Kidney glomerular epithelial cell (primary cell): ENCODE measurements at regions not wholly inside any gene's neighbourhood (a gene's known extent, or its start where the extent isn't known, plus 50 kb on each side); places are given as distances from the start of the nearest gene placed in this dataset.

Experiments used
- DNase-seq: peaks from one replicate; lab custom pipeline; 2025; lab: John Stamatoyannopoulos, UW

- DNase-seq: no peak
These were observed 51.6 kb upstream of the PRDM8 start for GRCh38 chr4:80145739-80146138.

- no peak for DNase-seq
These were observed 52.4 kb upstream of the PRDM8 start for GRCh38 chr4:80144676-80145470.

- no peak for DNase-seq
These were observed 54.0 kb upstream of the PRDM8 start for GRCh38 chr4:80143307-80143679.

DNA sequence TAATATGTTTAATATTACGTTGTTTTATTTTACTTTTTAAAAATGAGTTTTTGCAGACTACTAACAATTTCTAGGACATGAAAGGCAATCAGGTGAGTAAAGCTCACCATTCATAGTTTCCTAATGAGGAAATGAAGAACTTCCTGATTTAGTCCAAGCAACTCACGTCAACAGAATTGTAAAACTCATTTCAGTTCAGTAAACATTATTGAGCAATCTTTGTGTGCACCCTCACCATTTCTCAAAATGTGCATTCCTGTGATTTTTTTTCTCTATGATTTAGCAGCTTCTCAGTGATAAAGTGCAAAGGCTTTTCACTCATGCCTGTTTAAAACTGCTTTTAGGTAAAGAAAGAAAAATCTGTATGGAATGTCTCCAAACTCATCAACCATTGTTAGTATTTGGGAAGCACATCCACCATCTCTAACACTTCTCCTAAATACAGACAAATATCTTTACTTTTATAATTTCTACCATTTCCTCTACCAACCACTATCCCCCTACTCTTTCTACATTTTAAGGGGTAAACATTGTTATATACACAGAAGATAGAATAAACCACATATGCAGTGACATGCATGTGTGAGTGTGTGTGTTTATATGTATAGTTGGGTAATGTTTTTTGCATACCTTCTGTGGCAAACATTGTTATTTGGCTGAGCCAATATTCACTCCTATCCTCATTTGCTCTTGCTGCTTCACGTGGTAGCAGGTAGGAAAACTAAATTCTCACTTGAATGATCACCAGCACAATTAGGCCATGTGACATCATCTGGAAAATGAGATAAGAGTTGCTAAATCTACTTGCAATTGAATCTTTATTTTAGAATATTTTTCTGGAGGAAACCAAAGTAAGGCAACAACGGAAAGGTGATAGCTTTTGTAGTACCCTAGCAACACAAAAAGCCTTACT is 54.7 kb upstream of the PRDM8 start:
- DNase-seq: no peak

- DNase-seq: no peak
These were observed 55.8 kb upstream of the PRDM8 start for GRCh38 chr4:80141543-80141942.

- no peak for DNase-seq
These were observed 57.1 kb upstream of the PRDM8 start for GRCh38 chr4:80140194-80140593.

DNA sequence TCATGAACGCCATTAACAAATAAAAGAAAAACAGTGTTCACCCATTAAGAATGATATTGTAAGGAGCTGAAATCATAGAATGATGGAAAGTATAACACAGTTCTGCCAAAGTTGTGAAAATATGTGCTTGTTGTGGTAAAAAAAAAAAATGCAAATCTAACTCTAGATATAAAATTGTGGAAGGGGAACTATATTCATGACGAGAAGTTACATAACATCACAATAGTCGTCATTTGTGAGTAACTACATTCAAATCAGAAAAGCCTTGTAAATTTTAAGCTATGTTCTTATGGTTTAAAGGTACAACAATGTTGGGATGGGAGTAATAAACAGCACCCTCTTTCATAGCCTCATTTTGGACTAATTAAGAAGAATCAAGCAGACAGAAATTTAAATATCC is 57.6 kb upstream of the PRDM8 start:
- no peak for DNase-seq

DNA sequence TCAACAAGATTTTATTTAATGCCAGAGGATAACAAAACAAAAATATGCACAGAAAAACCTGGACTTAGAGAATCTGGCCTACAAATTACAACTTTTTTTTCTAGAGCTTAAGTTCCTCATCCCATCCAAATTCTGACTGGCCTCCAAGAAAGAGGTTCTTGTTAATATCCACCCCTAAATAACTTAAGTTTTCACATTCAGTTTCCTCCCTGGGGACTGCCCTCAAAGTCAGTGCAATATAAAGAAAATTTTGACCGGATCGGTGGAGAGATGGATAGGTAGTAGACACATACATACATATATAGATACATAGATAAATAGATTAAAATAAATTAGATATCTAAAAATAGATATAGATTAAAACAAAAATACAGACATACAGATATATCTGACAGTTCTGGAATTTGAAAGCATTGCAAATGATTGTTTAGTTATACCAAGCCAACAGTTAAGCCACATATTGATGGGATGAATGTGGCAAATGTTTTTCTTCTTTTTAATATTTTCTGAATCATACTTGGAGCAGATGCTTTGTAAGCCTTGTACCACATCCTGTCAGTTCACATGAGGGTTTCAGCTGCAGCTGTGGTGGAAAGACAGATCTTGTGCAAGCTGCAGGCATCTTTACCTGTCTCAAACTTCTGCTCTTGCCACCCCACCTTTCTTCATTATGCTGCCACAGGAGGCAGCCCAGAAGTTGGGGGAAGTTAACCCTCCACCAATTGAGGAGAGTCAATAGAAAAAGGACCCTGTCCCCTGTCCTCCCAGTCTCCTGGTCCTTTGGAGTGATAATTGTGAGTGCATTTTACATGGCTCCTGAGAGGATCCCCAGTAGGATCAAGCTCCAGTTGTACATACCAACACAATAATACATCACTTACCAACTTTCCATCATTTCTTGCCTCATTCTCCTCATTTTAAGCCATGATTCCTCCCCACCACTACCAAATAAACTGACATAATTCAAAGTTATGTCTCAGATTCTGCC is 58.5 kb upstream of the PRDM8 start:
- no peak for DNase-seq

- DNase-seq: no peak
These were observed 59.7 kb upstream of the PRDM8 start for GRCh38 chr4:80137631-80138030.

DNA sequence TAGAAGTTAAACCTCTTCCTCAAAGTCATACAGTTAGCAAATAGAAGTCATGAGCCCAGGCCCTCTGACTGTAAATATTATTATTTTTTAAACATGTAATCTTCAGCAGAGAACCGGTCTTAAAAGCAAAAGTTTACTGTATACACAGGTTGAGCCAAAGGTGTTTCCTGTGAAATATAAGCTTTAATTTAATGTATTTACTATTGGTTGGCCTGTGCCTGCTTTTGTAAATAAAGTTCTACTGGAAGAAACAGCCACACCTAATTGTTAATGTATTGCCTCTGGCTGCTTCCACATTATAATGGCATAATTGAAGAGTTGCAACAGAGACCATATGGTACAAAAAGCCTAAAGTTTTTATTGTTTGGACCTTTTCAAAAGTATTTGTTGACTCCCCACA is 61.0 kb upstream of the PRDM8 start:
- DNase-seq: no peak

GRCh38 chr4:80135702-80136058 is 61.6 kb upstream of the PRDM8 start:
- DNase-seq: no peak

DNA sequence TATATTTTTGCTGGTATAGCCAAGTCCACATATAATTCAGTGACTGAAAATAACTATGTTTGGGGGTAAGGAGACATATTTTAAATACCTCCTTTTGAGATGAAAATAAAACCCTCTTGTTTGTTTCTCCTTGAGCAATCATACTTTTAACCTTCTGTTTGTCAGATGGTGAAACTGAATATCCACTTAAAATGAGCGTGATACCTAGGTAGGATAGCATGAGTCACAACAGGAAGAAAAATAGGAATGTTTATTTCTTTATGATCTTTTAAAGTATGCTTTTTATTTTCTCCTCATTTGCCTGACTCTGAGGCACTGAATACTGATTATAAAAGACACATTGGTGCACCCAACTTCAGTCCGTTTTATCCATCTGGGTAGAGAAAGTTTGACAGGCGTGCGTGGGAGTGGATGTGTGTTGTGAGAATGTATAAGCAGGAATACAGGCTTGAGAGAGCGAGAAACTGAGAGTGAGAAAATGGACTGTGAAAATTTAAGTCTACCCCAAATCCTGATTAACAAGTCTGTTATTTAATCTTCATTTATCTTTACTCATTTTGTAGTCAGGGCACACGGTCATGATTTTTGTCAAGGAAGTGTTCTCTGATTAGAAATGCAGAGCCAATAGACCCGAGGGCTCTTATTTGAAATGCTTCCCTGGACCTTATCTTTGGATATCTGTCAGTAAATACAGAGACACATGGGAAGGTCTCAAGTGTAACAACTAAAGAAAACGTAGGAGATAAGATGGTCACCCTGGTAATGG is 62.1 kb upstream of the ANTXR2 start:
- DNase-seq: peak; percentile 7

GRCh38 chr4:80133240-80133783 is 60.3 kb upstream of the ANTXR2 start:
- DNase-seq: no peak

GRCh38 chr4:80129785-80130184 is 56.8 kb upstream of the ANTXR2 start:
- DNase-seq: no peak

DNA sequence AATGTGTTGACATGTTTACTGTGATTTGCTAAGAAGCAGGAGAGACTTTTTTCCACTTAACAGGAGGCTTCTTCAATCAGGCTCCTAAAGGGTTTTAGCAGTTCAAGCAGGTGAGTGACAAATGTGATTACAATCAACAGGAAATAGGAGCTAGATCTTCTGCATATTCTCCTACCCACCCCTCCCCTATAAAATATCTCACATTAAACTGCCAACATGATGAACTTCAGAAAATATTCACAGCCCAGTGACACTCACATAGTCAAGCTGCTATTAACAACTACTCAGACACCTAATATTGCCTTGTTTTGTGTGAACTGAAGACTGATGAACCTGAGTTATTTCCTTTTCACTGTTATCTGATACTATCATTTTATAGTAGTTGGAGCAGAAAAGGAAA is 55.9 kb upstream of the ANTXR2 start:
- no peak for DNase-seq

DNA sequence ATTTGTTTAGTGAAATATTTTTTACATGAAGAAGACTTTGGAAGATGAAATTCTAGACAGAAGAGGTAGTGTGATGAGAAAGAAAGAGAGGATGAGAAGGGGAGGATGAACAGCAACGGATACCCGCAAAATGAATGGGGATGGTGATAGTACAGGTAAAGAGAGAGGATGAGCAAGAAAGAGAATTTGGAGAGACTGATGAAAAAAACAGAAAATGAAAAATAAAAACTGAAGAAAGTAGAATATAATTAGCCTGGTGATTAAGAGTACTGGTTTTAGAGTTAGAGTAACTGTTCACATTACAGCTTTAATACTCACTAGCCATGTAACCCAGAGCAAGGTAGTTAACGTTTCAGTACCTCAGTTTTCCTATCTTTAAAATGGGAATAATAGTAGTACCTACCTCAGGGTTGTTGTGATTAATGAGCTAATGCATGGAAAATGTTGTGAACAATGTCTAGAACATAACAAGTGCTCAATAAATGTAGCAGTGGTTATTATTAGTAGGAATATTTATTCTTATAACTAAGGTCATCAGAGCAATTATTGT is 54.9 kb upstream of the ANTXR2 start:
- no peak for DNase-seq

DNA sequence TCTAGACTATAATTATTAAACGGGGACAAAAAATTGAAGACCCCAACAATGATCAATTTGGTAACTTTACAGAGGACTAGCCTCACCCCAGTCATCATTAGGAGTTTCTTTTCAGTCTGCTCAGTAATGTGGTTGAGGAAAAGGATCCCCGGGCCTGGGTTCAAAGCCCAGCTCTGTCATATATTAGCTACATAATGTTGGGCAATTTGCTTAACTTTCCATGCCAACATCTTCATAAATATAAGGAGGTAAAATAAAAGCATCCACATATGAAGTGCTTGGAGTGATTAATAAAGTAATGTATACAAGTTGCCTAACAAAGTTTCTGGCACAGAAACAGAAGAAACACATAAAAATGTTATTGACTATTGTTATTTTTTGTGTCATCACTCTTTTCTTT is 53.4 kb upstream of the ANTXR2 start:
- DNase-seq: no peak

DNA sequence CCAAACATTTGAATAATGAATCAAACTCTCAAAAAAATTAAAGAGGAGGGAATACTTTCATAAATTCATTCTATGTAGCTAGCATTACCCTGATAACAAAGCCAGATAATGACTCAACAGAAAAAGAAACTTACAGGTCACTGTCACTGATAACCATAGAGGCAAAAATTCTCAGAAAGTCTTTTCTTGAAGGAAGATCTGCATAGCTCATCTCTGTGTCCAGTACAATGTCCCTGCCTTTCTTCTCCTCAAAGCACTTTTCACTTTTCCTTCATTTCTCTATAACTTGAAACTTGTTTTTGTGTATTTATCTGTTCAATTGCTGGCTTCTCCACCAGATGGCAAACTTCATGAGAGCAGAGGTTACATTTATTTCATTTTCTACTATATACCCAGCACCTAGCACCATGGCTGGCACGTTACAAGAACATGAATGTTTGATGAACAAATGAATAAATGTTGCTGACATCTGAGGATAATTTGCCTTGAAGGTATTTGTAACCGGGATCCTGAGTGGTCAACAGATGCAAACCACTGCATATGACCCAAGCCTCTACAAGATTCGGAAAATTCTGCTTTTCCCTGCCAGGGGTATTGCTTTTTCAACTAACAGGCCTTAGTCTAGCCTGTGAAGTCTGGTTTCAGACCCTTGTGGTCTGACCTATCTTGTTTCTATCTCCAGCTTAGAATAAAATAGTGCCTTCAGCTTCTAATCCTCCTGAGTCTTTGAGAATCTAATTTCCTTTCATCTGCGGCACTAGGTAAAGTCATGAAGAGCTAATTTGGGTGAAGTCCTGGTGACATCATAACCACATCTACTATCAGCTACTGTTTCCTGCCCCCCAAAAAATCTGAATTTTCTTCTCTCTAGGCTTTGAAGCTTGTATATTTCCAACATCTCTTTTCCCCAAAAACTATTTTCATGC is 52.5 kb upstream of the ANTXR2 start:
- DNase-seq: no peak
